ENCODE measurements at regions not wholly inside any gene's neighbourhood (a gene's known extent, or its start where the extent isn't known, plus 50 kb on each side); places are given as distances from the start of the nearest gene placed in this dataset.

DNA sequence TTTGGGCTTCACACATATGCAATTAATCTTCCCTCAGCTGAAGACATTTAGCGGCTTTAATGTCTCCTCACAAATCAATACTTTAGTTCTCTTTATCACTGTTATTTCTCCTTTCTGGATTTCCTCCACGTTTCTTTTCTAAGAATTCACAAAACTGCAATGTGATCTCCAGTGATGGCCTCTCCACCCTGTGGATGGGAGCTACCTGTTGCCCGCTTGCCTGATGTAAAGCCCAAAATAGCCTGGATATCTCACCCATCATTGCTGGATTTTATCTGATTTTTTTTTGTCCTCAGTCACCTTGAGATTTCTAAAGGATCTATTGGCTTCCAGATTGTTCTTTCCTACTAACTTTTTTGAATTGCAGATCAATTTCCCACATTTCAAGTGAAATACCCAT, 129.3 kb upstream of the FAM241A start:
- Histone ChIP-seq H3K9me2 (replicated peaks; ENCODE audit: insufficient read depth) (no peaks in the 10 kb centered on the region), H3K4me3 (no peak overlapping the region), H3K4me1 (ENCODE audit: insufficient read depth) (no peaks in the 10 kb centered on the region), H4K20me1 (ENCODE audit: insufficient read depth, poor library complexity, severe bottlenecking) (no peaks in the 10 kb centered on the region), H3K36me3 (replicated peaks; ENCODE audit: insufficient read depth, low read depth) (no peaks in the 10 kb centered on the region), H3K9me3 (ENCODE audit: low read depth) (no peaks in the 10 kb centered on the region), H3K79me2 (no peaks in the 10 kb centered on the region), H2AFZ (no peak overlapping the region), H3K27ac (no peak overlapping the region), H3K27me3 (no peaks in the 10 kb centered on the region), H3K4me2 (no peak overlapping the region)
- no peak for TF ChIP-seq EZH2 (IDR thresholded peaks at IDR 0.05; ENCODE audit: borderline replicate concordance)
- DNase-seq (ENCODE audit: low spot score), result no peak
- 62% methylated on average over 3 of the region's 3 CpGs for WGBS (ENCODE audit: low lambda C conversion rate, missing lambda C conversion rate)

DNA sequence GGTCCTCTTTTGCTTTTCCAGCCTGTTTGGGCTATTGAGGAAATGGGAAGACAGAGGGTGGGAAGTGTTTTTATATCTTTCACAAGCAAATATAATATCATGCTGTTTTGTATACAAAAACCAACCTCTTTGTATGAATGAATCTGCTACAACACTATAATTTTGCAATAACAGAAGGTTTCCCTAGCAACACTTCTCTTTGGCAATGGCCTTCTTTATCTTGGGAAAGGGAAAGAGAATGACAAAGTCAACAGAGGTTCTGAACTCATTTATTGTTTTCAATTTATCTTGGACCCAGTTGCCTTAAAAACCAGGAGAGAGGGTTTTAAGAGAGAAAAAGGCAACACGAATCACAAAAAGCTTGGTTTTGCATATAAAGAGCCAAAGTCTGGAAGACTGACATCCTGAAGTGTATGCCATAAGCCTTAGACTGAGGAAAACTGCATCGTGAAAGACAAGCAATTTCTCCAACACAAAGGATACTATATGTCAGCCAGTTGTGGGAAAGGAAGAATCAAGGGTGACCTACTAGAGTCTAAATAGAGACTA, 121.8 kb upstream of the FAM241A start:
- TF ChIP-seq, protein P1, sequence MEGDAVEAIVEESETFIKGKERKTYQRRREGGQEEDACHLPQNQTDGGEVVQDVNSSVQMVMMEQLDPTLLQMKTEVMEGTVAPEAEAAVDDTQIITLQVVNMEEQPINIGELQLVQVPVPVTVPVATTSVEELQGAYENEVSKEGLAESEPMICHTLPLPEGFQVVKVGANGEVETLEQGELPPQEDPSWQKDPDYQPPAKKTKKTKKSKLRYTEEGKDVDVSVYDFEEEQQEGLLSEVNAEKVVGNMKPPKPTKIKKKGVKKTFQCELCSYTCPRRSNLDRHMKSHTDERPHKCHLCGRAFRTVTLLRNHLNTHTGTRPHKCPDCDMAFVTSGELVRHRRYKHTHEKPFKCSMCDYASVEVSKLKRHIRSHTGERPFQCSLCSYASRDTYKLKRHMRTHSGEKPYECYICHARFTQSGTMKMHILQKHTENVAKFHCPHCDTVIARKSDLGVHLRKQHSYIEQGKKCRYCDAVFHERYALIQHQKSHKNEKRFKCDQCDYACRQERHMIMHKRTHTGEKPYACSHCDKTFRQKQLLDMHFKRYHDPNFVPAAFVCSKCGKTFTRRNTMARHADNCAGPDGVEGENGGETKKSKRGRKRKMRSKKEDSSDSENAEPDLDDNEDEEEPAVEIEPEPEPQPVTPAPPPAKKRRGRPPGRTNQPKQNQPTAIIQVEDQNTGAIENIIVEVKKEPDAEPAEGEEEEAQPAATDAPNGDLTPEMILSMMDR (IDR thresholded peaks at IDR 0.05; ENCODE audit: poor library complexity), result no peak
- no peaks in the 10 kb centered on the region for H3K36me3 ChIP-seq (replicated peaks; ENCODE audit: insufficient read depth, low read depth)
- no peak for DNase-seq (ENCODE audit: low spot score)
- H3K9me3 ChIP-seq (ENCODE audit: low read depth), result no peaks in the 10 kb centered on the region
- H3K4me3 ChIP-seq, result no peak overlapping the region
- no peak overlapping the region for H3K27ac ChIP-seq
- H3K4me2 ChIP-seq, result no peak overlapping the region
- no peaks in the 10 kb centered on the region for H3K9me2 ChIP-seq (replicated peaks; ENCODE audit: insufficient read depth)
- H2AFZ ChIP-seq, result no peak overlapping the region
- no peaks in the 10 kb centered on the region for H3K4me1 ChIP-seq (ENCODE audit: insufficient read depth)
- no peaks in the 10 kb centered on the region for H3K79me2 ChIP-seq
- WGBS (ENCODE audit: low lambda C conversion rate, missing lambda C conversion rate), result 66% methylated on average over 2 of the region's 2 CpGs
- H4K20me1 ChIP-seq (ENCODE audit: insufficient read depth, poor library complexity, severe bottlenecking), result no peaks in the 10 kb centered on the region
- no peaks in the 10 kb centered on the region for H3K27me3 ChIP-seq

DNA sequence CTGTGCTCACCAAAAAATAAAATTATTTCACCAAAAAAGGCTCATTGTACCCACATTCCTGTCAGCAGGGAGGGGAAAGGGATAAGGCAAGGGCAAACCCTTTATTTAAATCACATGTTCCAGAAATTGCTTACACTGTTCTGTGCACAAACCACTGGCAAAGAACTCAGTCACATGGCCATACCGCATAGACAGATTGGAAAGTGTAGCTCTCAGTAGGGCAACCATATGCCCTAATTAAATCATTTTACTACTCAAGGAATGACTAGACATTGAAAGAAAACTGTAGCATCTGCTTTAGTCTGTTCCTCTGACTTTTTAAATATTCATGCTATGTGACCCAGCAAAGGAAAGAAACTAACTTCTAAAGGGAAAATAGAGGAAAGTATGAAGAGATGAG, 119.2 kb upstream of the FAM241A start:
- WGBS (ENCODE audit: low lambda C conversion rate, missing lambda C conversion rate), result 97% methylated on average over 1 of the region's 1 CpG

DNA sequence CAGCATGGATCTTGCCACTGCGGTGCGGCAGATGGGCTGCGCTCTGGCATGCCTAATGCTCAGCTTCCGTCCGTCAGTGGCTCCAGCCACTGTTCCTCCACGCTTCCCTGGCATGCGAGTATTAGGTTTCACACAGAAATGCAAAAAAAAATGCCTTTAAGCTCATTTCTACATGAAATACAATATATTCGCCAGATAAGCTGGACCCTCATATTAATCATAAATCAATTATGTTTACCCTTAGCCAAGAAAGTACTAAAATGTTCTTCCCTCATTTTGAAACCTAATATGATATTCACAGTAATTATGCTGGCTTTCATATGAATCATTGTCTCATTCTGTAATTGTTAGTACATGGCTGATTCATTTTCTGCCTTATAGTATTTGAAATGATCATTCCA, 115.5 kb upstream of the FAM241A start:
- no peak overlapping the region for H2AFZ ChIP-seq
- H3K27ac ChIP-seq, result no peak overlapping the region
- TF ChIP-seq, protein P1 (IDR thresholded peaks at IDR 0.05; ENCODE audit: poor library complexity), result no peak
- TF ChIP-seq EZH2 (IDR thresholded peaks at IDR 0.05; ENCODE audit: borderline replicate concordance), result no peak
- no peak for TF ChIP-seq EZH2phosphoT487 (IDR thresholded peaks at IDR 0.05; ENCODE audit: low read depth, severe bottlenecking, unreplicated experiment)
- H4K20me1 ChIP-seq (ENCODE audit: insufficient read depth, poor library complexity, severe bottlenecking), result no peaks in the 10 kb centered on the region
- WGBS (ENCODE audit: low lambda C conversion rate, missing lambda C conversion rate), result 67% methylated on average over 8 of the region's 8 CpGs
- no peaks in the 10 kb centered on the region for H3K79me2 ChIP-seq
- no peaks in the 10 kb centered on the region for H3K9me3 ChIP-seq (ENCODE audit: low read depth)
- H3K4me3 ChIP-seq, result no peak overlapping the region
- no peaks in the 10 kb centered on the region for H3K27me3 ChIP-seq
- H3K4me1 ChIP-seq (ENCODE audit: insufficient read depth), result no peaks in the 10 kb centered on the region
- no peaks in the 10 kb centered on the region for H3K9me2 ChIP-seq (replicated peaks; ENCODE audit: insufficient read depth)
- H3K4me2 ChIP-seq, result no peak overlapping the region
- no peak for DNase-seq (ENCODE audit: low spot score)
- H3K36me3 ChIP-seq (replicated peaks; ENCODE audit: insufficient read depth, low read depth), result no peaks in the 10 kb centered on the region

More for the DNA sequence above, 119.2 kb upstream of the FAM241A start:
- Histone ChIP-seq H3K79me2 (no peaks in the 10 kb centered on the region), H3K36me3 (replicated peaks; ENCODE audit: insufficient read depth, low read depth) (no peaks in the 10 kb centered on the region), H3K4me3 (no peak overlapping the region), H3K4me1 (ENCODE audit: insufficient read depth) (no peaks in the 10 kb centered on the region), H4K20me1 (ENCODE audit: insufficient read depth, poor library complexity, severe bottlenecking) (no peaks in the 10 kb centered on the region), H3K4me2 (no peak overlapping the region), H3K9me2 (replicated peaks; ENCODE audit: insufficient read depth) (no peaks in the 10 kb centered on the region), H3K9me3 (ENCODE audit: low read depth) (no peaks in the 10 kb centered on the region), H2AFZ (no peak overlapping the region), H3K27ac (no peak overlapping the region), H3K27me3 (no peaks in the 10 kb centered on the region)
- DNase-seq (ENCODE audit: low spot score), result no peak
- TF ChIP-seq, protein P1 (IDR thresholded peaks at IDR 0.05; ENCODE audit: poor library complexity), result no peak
- TF ChIP-seq EZH2 (IDR thresholded peaks at IDR 0.05; ENCODE audit: borderline replicate concordance) (no peak), EZH2phosphoT487 (IDR thresholded peaks at IDR 0.05; ENCODE audit: low read depth, severe bottlenecking, unreplicated experiment) (no peak)
